Smooth muscle cell (in vitro differentiated cells): ENCODE measurements at regions not wholly inside any gene's neighbourhood (a gene's known extent, or its start where the extent isn't known, plus 50 kb on each side); places are given as distances from the start of the nearest gene placed in this dataset.
A peak's percentile ranks its signal among the peaks of the same experiment; 100 is the strongest.

ENCODE experiments used
- DNase-seq: peaks from one replicate; lab custom pipeline; 2025; ENCODE audit not compliant: unreplicated experiment; lab: John Stamatoyannopoulos, UW
- H2AFZ ChIP-seq: fragments of 200-600 bp; sonication (generic); 2 replicates; pipeline ENCODE4 v1.6.0; 2016; ENCODE audit warnings: antibody characterized with exemption, low read depth, mild to moderate bottlenecking
- H3F3A ChIP-seq: fragments of 200-600 bp; sonication (generic); 2 replicates; pipeline ENCODE4 v1.6.0; 2017; ENCODE audit warnings: antibody characterized with exemption, low read depth
- H3K27ac ChIP-seq: fragments of 200-600 bp; sonication (generic); 2 replicates; pipeline ENCODE4 v1.5.1; 2016; ENCODE audit warnings: low read depth, mild to moderate bottlenecking
- H3K27me3 ChIP-seq: fragments of 200-600 bp; sonication (generic); 2 replicates; pipeline ENCODE4 v1.6.1; 2016; ENCODE audit warnings: low read depth, mild to moderate bottlenecking
- H3K36me3 ChIP-seq: fragments of 200-600 bp; sonication (generic); 2 replicates; pipeline ENCODE4 v1.5.1; 2016; ENCODE audit warnings: low read depth
- H3K4me1 ChIP-seq: fragments of 200-600 bp; sonication (generic); 2 replicates; pipeline ENCODE4 v1.5.1; 2016; ENCODE audit warnings: low read depth
- H3K4me2 ChIP-seq: fragments of 200-600 bp; sonication (generic); 2 replicates; pipeline ENCODE4 v1.6.0; 2016; ENCODE audit warnings: mild to moderate bottlenecking
- H3K4me3 ChIP-seq: fragments of 200-600 bp; sonication (generic); 2 replicates; pipeline ENCODE4 v1.5.1; 2016; ENCODE audit warnings: mild to moderate bottlenecking
- H3K79me2 ChIP-seq: fragments of 200-600 bp; sonication (generic); 2 replicates; pipeline ENCODE4 v1.6.0; 2016; ENCODE audit warnings: low read depth, mild to moderate bottlenecking
- H3K9ac ChIP-seq: fragments of 200-600 bp; sonication (generic); 2 replicates; pipeline ENCODE4 v1.6.0; 2016; ENCODE audit warnings: low read depth
- H3K9me3 ChIP-seq: fragments of 200-600 bp; sonication (generic); replicated peaks from 2 replicates; pipeline ENCODE4 v1.5.1; 2016; ENCODE audit warnings: low read depth
- H4K20me1 ChIP-seq: fragments of 200-600 bp; sonication (generic); 2 replicates; pipeline ENCODE4 v1.6.0; 2016; ENCODE audit warnings: low read depth
- WGBS: methylation state at CpG from one replicate; pipeline ENCODE4 v1.1.7; 2016; ENCODE audit warnings: low lambda C conversion rate; 5-methylcytosine and 5-hydroxymethylcytosine counted together
- TF ChIP-seq, protein P1 (sequence below): fragments of 200-600 bp; sonication (generic); IDR thresholded peaks from 2 replicates; pipeline ENCODE4 v1.5.1; 2017; ENCODE audit warnings: borderline replicate concordance, mild to moderate bottlenecking, antibody characterized with exemption; ENCODE audit not compliant: insufficient read depth, poor library complexity, severe bottlenecking

DNA sequence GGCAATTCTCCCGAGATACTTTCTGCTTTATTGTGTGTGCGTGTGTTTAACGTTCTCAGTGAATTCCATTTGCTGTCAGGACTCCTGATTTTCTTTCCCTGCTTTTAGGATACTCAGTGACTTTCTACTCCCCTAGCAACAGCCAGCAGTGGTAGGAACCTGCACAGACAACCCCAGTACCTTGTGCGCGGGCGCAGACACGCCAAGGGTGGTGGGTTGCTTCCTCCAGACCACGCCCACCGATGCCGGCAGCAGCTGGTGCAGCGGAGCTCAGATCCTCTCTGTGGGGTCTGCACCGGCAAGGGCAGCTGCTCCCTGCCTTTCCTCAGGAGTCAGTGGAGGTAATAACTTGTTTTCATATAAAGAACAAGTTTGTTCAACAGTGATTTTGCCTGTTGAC lies 225.1 kb upstream of the NDN start:
- TF ChIP-seq, protein P1, sequence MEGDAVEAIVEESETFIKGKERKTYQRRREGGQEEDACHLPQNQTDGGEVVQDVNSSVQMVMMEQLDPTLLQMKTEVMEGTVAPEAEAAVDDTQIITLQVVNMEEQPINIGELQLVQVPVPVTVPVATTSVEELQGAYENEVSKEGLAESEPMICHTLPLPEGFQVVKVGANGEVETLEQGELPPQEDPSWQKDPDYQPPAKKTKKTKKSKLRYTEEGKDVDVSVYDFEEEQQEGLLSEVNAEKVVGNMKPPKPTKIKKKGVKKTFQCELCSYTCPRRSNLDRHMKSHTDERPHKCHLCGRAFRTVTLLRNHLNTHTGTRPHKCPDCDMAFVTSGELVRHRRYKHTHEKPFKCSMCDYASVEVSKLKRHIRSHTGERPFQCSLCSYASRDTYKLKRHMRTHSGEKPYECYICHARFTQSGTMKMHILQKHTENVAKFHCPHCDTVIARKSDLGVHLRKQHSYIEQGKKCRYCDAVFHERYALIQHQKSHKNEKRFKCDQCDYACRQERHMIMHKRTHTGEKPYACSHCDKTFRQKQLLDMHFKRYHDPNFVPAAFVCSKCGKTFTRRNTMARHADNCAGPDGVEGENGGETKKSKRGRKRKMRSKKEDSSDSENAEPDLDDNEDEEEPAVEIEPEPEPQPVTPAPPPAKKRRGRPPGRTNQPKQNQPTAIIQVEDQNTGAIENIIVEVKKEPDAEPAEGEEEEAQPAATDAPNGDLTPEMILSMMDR: no peak
- Histone ChIP-seq H4K20me1 (no peaks in the 10 kb centered on the region), H3K27ac (no peak overlapping the region), H3K27me3 (no peaks in the 10 kb centered on the region), H3K36me3 (no peaks in the 10 kb centered on the region), H3K4me3 (peak overlapping the region; percentile 30), H3K4me1 (no peaks in the 10 kb centered on the region), H3K79me2 (no peaks in the 10 kb centered on the region), H3K9me3 (no peaks in the 10 kb centered on the region), H3F3A (no peaks in the 10 kb centered on the region), H2AFZ (no peak overlapping the region), H3K9ac (no peak overlapping the region), H3K4me2 (no peak overlapping the region)
- DNase-seq: no peak
- 53% methylated on average over 12 of the region's 12 CpGs for WGBS

DNA sequence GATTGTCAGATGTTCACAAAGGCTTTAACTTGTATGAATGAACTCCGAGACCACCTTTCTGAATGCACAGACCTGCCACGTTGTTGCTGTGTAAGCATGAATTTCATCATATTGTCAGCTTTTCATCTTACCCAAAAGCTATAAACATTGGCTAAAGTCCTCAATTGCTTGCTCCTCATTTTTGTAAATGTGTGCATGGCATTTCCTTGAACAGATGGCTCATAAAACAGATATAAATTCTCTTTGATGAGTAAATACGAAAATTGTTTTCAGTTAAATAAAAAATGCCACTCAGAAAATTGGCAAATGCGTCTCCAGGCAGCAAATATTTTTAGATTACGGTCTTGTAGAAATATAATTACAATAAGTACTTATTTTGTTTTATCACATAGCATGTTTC lies 226.0 kb upstream of the NDN start:
- H3K4me2 ChIP-seq: no peak overlapping the region
- H3K9me3 ChIP-seq: no peaks in the 10 kb centered on the region
- H3K4me1 ChIP-seq: no peaks in the 10 kb centered on the region
- DNase-seq: no peak
- TF ChIP-seq, protein P1: no peak
- no peaks in the 10 kb centered on the region for H3K27me3 ChIP-seq
- no peak overlapping the region for H2AFZ ChIP-seq
- H3K79me2 ChIP-seq: no peaks in the 10 kb centered on the region
- H3F3A ChIP-seq: no peaks in the 10 kb centered on the region
- no peaks in the 10 kb centered on the region for H4K20me1 ChIP-seq
- H3K4me3 ChIP-seq: no peak overlapping the region
- no peaks in the 10 kb centered on the region for H3K36me3 ChIP-seq
- H3K27ac ChIP-seq: no peak overlapping the region
- no peak overlapping the region for H3K9ac ChIP-seq
- WGBS: 75% methylated on average over 5 of the region's 5 CpGs

DNA sequence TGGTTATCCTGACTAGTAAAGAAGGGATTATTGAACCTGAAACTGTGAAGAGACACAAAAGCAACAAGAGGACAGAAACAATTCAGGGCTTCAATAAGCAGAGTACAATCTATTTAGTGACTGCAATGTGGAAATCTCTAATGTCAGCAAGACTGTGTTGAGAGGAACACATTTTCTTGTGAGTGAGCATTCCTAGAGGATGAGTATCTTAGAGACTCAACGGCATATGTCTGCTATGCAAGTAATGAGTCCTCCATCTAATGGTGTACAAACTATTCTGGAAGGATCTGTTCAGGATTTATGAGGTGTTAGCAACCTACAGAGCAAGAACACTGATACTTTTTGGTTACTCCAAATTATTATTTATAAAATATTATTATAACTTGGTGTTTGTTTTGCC lies 226.5 kb upstream of the NDN start:
- H3K4me3 ChIP-seq: no peak overlapping the region
- H2AFZ ChIP-seq: no peak overlapping the region
- H3K4me2 ChIP-seq: no peak overlapping the region
- no peak overlapping the region for H3K27ac ChIP-seq
- no peaks in the 10 kb centered on the region for H3K36me3 ChIP-seq
- H3K4me1 ChIP-seq: no peaks in the 10 kb centered on the region
- H3F3A ChIP-seq: no peaks in the 10 kb centered on the region
- no peaks in the 10 kb centered on the region for H3K79me2 ChIP-seq
- TF ChIP-seq, protein P1: no peak
- H3K9ac ChIP-seq: no peak overlapping the region
- no peak for DNase-seq
- no peaks in the 10 kb centered on the region for H3K27me3 ChIP-seq
- no peaks in the 10 kb centered on the region for H3K9me3 ChIP-seq
- 44% methylated on average over 1 of the region's 1 CpG for WGBS
- no peaks in the 10 kb centered on the region for H4K20me1 ChIP-seq

DNA sequence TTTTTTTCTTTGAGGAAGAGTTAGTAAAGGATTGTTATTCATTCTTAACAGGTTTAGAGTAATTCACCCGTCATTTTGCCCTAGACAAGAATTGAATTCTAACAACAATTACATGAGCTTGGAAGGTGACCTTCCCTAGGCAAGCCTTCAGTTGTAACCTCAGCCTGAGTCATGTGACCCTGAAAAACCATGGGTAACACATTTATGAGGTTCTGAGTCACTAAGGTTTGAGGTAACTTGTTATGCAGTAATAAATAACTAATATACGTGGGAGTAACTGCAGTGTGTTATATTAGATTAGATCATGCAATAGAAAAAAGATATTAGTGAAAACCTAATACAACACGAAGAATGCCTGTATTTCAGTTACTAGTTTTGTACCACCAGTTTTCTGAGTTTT lies 237.6 kb upstream of the NDN start:
- no peak for DNase-seq
- Histone ChIP-seq H3K4me1 (no peaks in the 10 kb centered on the region), H3K27me3 (no peaks in the 10 kb centered on the region), H3K36me3 (no peaks in the 10 kb centered on the region), H4K20me1 (no peaks in the 10 kb centered on the region), H3K9me3 (no peaks in the 10 kb centered on the region), H3K79me2 (no peaks in the 10 kb centered on the region), H3K9ac (no peak overlapping the region), H2AFZ (no peak overlapping the region), H3K4me3 (no peak overlapping the region), H3F3A (no peaks in the 10 kb centered on the region), H3K27ac (no peak overlapping the region), H3K4me2 (no peak overlapping the region)
- TF ChIP-seq, protein P1: no peak
- 64% methylated on average over 3 of the region's 3 CpGs for WGBS
